Tibial nerve (tissue), 4 donors: ENCODE measurements at regions not wholly inside any gene's neighbourhood (a gene's known extent, or its start where the extent isn't known, plus 50 kb on each side); places are given as distances from the start of the nearest gene placed in this dataset.
"Not testable (repeated sequence)": the region's sequence is repeated elsewhere in the genome, so short reads cannot be mapped to it uniquely, and the experiment has no call there.

Source experiments
- CTCF ChIP-seq, 5 experiments: fragments of 200-600 bp in 3 of 5; fragments of 450-650 bp in 2 of 5; sonication (generic) in 3 of 5; IDR thresholded peaks; one replicate each; pipeline ENCODE4 v1.5.1; 2016 to 2019; ENCODE audit warnings: antibody characterized with exemption in 5 of 5, mild to moderate bottlenecking in 3 of 5, moderate library complexity in 2 of 5
- EP300 ChIP-seq, 2 donors: sonication (generic); formaldehyde crosslinking; IDR thresholded peaks; one replicate each; pipeline ENCODE4 v1.6.1; 2017; ENCODE audit warnings: antibody characterized with exemption in 2 of 2, mild to moderate bottlenecking in 1 of 2
- POLR2A ChIP-seq, 2 donors: fragments of 450-650 bp; IDR thresholded peaks; one replicate each; pipeline ENCODE4 v1.6.1; 2017; ENCODE audit warnings: antibody characterized with exemption in 2 of 2, mild to moderate bottlenecking in 2 of 2, moderate library complexity in 2 of 2

GRCh38 chr1:120656116-120656515 lies 67.6 kb upstream of the NBPF26 start:
- TF ChIP-seq CTCF, POLR2A, EP300 (IDR thresholded peaks at IDR 0.05): not testable (repeated sequence)
